ENCODE measurements at regions not wholly inside any gene's neighbourhood (a gene's known extent, or its start where the extent isn't known, plus 50 kb on each side); places are given as distances from the start of the nearest gene placed in this dataset.

GRCh38 chr9:13351778-13352386, 72.4 kb upstream of the MPDZ start:
- TF ChIP-seq EZH2 (IDR thresholded peaks at IDR 0.05; ENCODE audit: insufficient read depth, poor library complexity, severe bottlenecking): no peak
- TF ChIP-seq EZH2phosphoT487 (IDR thresholded peaks at IDR 0.05; ENCODE audit: insufficient read depth, low read depth): no peak

Data from GM23248 (cell line).